ENCODE measurements at regions not wholly inside any gene's neighbourhood (a gene's known extent, or its start where the extent isn't known, plus 50 kb on each side); places are given as distances from the start of the nearest gene placed in this dataset.

DNA sequence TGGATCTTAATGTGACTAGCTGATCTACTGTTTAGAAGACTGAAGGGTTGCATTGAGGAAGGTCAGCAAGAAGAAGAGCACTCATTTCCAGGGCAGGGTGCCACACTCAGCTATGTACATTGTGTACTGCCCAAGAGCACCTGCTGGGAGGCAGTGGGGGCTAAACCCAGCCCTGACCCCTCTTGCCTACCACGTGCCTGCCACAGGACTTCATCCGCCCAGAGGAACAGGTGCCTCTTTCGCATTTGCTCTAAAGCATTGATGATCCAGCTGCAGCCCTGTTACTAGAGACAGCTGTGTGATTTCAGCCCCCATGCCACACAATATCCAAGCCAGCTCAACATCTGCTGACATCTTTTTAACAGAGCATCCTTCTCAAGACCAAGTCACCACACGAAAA is 341.8 kb downstream of the LMX1A start:
- TF ChIP-seq CTCF (IDR thresholded peaks at IDR 0.05) (no peak), JUND (IDR thresholded peaks at IDR 0.05) (no peak), POLR2AphosphoS5 (IDR thresholded peaks at IDR 0.05; ENCODE audit: low read depth, low read length) (no peak), EZH2phosphoT487 (IDR thresholded peaks at IDR 0.05; ENCODE audit: borderline replicate concordance, low read depth) (no peak), NRF1 (IDR thresholded peaks at IDR 0.05; ENCODE audit: low read depth, low read length) (no peak), USF2 (IDR thresholded peaks at IDR 0.05; ENCODE audit: borderline replicate concordance, low read depth, low read length) (no peak)
